Karpas-422 (cell line): ENCODE measurements at regions not wholly inside any gene's neighbourhood (a gene's known extent, or its start where the extent isn't known, plus 50 kb on each side); places are given as distances from the start of the nearest gene placed in this dataset.
"Not testable (repeated sequence)": the region's sequence is repeated elsewhere in the genome, so short reads cannot be mapped to it uniquely, and the experiment has no call there.

Experiments
- DNase-seq: peaks from one replicate; pipeline ENCODE4 v3.0.0-alpha.2; 2015
- H2AFZ ChIP-seq: fragments of 200-600 bp; sonication (generic); 2 replicates; pipeline ENCODE4 v1.6.1; 2014; ENCODE audit warnings: antibody characterized with exemption, low read length, mixed read lengths
- H3K27ac ChIP-seq: fragments of 200-600 bp; sonication (generic); 2 replicates; pipeline ENCODE4 v1.5.1; 2014; ENCODE audit warnings: mild to moderate bottlenecking, low read length, moderate library complexity
- H3K27me3 ChIP-seq: fragments of 200-600 bp; sonication (generic); 2 replicates; pipeline ENCODE4 v1.6.1; 2014; ENCODE audit warnings: low read length, mixed read lengths
- H3K36me3 ChIP-seq: fragments of 200-600 bp; sonication (generic); 2 replicates; pipeline ENCODE4 v1.6.1; 2014; ENCODE audit warnings: low read length, mixed read lengths; ENCODE audit not compliant: insufficient read depth
- H3K4me1 ChIP-seq: fragments of 200-600 bp; sonication (generic); 2 replicates; pipeline ENCODE4 v1.6.1; 2014; ENCODE audit warnings: mild to moderate bottlenecking, low read length, mixed read lengths
- H3K4me2 ChIP-seq: fragments of 200-600 bp; sonication (generic); 2 replicates; pipeline ENCODE4 v1.6.1; 2014; ENCODE audit warnings: low read length, low read depth, mild to moderate bottlenecking; ENCODE audit not compliant: poor library complexity, severe bottlenecking
- H3K4me3 ChIP-seq: fragments of 200-600 bp; sonication (generic); 2 replicates; pipeline ENCODE4 v1.5.1; 2014; ENCODE audit warnings: mild to moderate bottlenecking, antibody characterized with exemption, low read length, mixed read lengths
- H3K79me2 ChIP-seq: fragments of 200-600 bp; sonication (generic); 2 replicates; pipeline ENCODE4 v1.6.1; 2014; ENCODE audit warnings: mild to moderate bottlenecking, low read length, mixed read lengths
- H3K9ac ChIP-seq: fragments of 200-600 bp; sonication (generic); 2 replicates; pipeline ENCODE4 v1.6.0; 2014; ENCODE audit warnings: low read length
- H3K9me2 ChIP-seq: fragments of 200-600 bp; sonication (generic), shearing (Covaris generic); replicated peaks from 2 replicates; pipeline ENCODE4 v1.6.0; 2014; ENCODE audit warnings: mild to moderate bottlenecking, low read length, moderate library complexity; ENCODE audit not compliant: insufficient read depth
- H3K9me3 ChIP-seq: fragments of 300-700, 200-600 bp; sonication (generic); 2 replicates; pipeline ENCODE4 v1.6.1; 2014; ENCODE audit warnings: low read length, mixed read lengths
- H4K20me1 ChIP-seq: fragments of 200-600 bp; sonication (generic); 2 replicates; pipeline ENCODE4 v1.6.1; 2014; ENCODE audit warnings: mild to moderate bottlenecking, antibody characterized with exemption, low read length, low read depth; ENCODE audit not compliant: insufficient read depth

DNA sequence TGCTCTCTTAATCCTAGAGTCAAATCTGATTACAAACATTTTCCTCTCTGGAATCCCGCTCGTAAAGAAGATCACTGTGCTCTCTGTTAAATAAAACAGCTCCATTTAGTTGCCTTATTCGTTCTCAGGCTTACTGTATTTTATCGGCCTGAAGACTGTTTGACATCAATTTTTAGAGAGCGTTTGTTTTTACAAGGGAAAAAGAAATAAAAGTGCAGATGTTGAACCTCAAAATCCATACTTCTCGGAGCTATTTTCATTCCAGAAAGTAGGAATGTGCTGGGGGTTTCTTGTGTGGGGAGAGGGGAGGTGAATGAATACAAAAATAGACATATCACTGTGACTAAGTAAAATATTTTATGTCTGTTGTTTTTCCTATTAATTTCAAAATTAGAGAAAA lies 140.1 kb downstream of the ARRDC4 start:
- H3K4me1 ChIP-seq, H3K27me3 ChIP-seq, H3K79me2 ChIP-seq, H3K4me2 ChIP-seq, H3K9me2 ChIP-seq, H3K9me3 ChIP-seq, DNase-seq, H3K27ac ChIP-seq, H4K20me1 ChIP-seq, H3K36me3 ChIP-seq, H2AFZ ChIP-seq, H3K9ac ChIP-seq, H3K4me3 ChIP-seq: not testable (repeated sequence)

DNA sequence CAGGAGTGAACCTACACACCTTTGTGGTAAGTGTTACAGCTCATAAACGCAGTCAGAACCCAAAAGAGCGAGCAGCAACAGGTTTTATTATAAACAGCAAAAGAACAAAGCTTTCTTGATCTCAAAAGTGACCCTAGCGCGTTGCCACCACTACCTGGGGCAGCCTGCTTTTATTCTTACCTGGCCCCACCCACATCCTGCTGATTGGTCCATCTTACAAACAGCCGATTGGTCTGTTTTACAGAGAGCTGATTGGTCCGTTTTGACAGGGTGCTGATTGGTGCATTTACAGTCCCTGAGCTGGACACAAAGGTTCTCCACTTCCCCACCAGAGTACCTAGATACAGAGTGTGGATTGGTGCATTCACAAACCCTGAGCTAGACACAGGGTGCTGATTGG lies 143.1 kb downstream of the ARRDC4 start:
- H4K20me1 ChIP-seq: no peaks in the 10 kb centered on the region
- H3K27me3 ChIP-seq: no peaks in the 10 kb centered on the region
- no peaks in the 10 kb centered on the region; the same call in 1 of the 2 replicates for H3K36me3 ChIP-seq
- no peaks in the 10 kb centered on the region for H3K79me2 ChIP-seq
- H3K4me3 ChIP-seq: no peak overlapping the region
- no peak for DNase-seq
- no peak overlapping the region for H3K27ac ChIP-seq
- peaks cover 4% of the 10 kb centered on the region; the same call in 1 of the 2 replicates for H3K9me3 ChIP-seq
- H3K9ac ChIP-seq: no peak overlapping the region
- H3K9me2 ChIP-seq: no peaks in the 10 kb centered on the region
- no peak overlapping the region for H2AFZ ChIP-seq
- no peak overlapping the region for H3K4me2 ChIP-seq
- no peaks in the 10 kb centered on the region for H3K4me1 ChIP-seq

DNA sequence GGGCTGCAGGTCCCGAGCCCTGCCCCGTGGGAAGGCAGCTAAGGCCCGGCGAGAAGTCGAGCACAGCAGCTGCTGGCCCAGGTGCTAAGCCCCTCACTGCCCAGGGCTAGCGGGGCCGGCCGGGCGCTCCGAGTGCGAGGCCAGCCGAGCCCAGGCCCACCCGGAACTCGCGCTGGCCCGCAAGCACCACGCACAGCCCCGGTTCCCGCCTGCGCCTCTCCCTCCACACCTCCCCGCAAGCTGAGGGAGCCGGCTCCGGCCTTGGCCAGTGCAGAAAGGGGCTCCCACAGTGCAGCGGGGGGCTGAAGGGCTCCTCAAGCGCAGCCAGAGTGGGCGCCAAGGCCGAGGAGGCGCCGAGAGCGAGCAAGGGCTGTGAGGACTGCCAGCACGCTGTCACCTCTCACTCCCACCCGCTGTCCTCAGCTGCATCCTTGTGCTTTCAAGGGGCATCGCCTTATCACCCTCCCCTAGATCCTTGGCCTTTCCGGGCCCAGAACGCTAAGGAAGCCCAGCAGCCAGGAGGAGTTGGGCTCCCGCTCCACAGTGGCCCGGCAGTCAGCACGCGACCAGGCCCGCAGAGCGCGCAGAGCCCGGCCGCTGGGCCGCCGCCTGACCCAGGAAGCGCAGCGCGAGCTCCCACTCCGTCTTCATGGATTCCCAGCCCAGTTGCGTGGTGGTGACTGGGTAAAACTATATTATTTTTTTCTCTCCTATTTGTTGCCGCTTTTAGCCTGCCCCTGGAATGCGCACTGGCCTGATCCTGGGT lies 144.1 kb downstream of the ARRDC4 start:
- H4K20me1 ChIP-seq, H3K27me3 ChIP-seq, H3K36me3 ChIP-seq, H3K4me2 ChIP-seq, H3K9me3 ChIP-seq, DNase-seq, H3K27ac ChIP-seq, H3K79me2 ChIP-seq, H2AFZ ChIP-seq, H3K4me1 ChIP-seq, H3K9ac ChIP-seq, H3K9me2 ChIP-seq, H3K4me3 ChIP-seq: not testable (repeated sequence)

- H3K9me2 ChIP-seq, H3K27me3 ChIP-seq, H3K9me3 ChIP-seq, H3K4me1 ChIP-seq, H3K36me3 ChIP-seq, H3K9ac ChIP-seq, H3K27ac ChIP-seq, H3K79me2 ChIP-seq, H3K4me3 ChIP-seq, H2AFZ ChIP-seq, H4K20me1 ChIP-seq, H3K4me2 ChIP-seq, DNase-seq: not testable (repeated sequence)
Observed at GRCh38 chr15:98106615-98107194, 146.2 kb downstream of the ARRDC4 start.

DNA sequence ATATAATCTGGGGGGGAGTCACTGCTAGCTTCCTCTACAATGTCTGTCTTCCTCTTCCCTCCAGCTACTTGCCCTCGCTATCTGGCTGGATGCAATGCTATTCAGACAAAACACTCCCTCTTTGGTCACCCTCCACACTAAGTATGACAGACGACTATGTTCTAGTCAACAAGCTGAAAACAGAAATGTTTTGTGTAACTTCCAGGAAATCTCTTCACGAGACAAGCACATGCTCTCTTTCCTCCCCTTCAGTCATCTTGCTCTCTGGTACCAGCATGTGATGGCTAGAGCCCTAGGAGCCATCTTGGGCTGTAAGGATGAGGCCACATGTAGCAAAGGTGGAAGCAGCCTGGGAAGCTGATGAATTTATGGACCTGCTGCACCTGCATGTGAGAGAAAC lies 151.3 kb downstream of the ARRDC4 start:
- Histone ChIP-seq H3K4me3 (no peak overlapping the region), H3K27ac (no peak overlapping the region), H3K9me2 (no peaks in the 10 kb centered on the region), H3K36me3 (no peaks in the 10 kb centered on the region), H3K9me3 (peaks cover 17% of the 10 kb centered on the region), H3K79me2 (no peaks in the 10 kb centered on the region), H3K4me1 (no peaks in the 10 kb centered on the region), H3K4me2 (no peak overlapping the region), H3K27me3 (no peaks in the 10 kb centered on the region), H3K9ac (no peak overlapping the region), H4K20me1 (no peaks in the 10 kb centered on the region), H2AFZ (no peak overlapping the region)
- DNase-seq: no peak

- Histone ChIP-seq H3K9me3 (peaks cover 17% of the 10 kb centered on the region), H4K20me1 (no peaks in the 10 kb centered on the region), H3K27ac (no peak overlapping the region), H3K36me3 (no peaks in the 10 kb centered on the region), H3K4me1 (no peaks in the 10 kb centered on the region), H3K4me3 (no peak overlapping the region), H3K27me3 (no peaks in the 10 kb centered on the region), H2AFZ (no peak overlapping the region), H3K79me2 (no peaks in the 10 kb centered on the region), H3K4me2 (no peak overlapping the region), H3K9ac (no peak overlapping the region), H3K9me2 (no peaks in the 10 kb centered on the region)
- no peak for DNase-seq
Observed at GRCh38 chr15:98113327-98113726, 152.8 kb downstream of the ARRDC4 start.

GRCh38 chr15:98120561-98120960 lies 160.1 kb downstream of the ARRDC4 start:
- no peaks in the 10 kb centered on the region for H3K27me3 ChIP-seq
- no peaks in the 10 kb centered on the region for H4K20me1 ChIP-seq
- no peak overlapping the region for H3K4me2 ChIP-seq
- no peak overlapping the region for H3K27ac ChIP-seq
- DNase-seq: no peak
- no peak overlapping the region for H3K9ac ChIP-seq
- H3K4me1 ChIP-seq: no peaks in the 10 kb centered on the region
- H2AFZ ChIP-seq: no peak overlapping the region
- no peaks in the 10 kb centered on the region for H3K9me2 ChIP-seq
- H3K36me3 ChIP-seq: no peaks in the 10 kb centered on the region
- H3K79me2 ChIP-seq: no peaks in the 10 kb centered on the region
- 0 out of 2 replicates have a peak, but pooled peaks cover 5% of the 10 kb centered on the region for H3K9me3 ChIP-seq
- no peak overlapping the region for H3K4me3 ChIP-seq

DNA sequence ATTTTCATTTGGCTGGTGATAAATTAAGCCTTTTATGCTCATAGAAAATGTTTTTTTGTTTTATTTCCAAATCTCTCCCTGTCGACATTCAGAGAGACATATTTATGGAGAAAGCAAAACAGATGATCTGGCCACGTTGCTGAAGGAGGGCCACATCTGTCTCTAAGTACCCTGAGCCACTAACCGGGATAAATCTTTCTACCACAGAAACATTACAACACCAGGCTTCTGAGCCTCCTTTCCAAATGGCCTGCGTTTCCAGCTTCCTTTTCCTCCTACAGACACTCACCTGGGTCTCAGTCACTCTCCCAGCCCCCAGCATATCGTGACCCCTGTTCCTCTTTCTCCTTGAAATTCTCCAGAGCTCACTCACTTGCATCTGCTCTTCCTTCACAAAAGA lies 161.0 kb downstream of the ARRDC4 start:
- 0 out of 2 replicates have a peak, but pooled peaks cover 9% of the 10 kb centered on the region for H3K9me3 ChIP-seq
- H3K4me2 ChIP-seq: no peak overlapping the region
- H4K20me1 ChIP-seq: no peaks in the 10 kb centered on the region
- H3K9me2 ChIP-seq: no peaks in the 10 kb centered on the region
- no peak overlapping the region for H3K27ac ChIP-seq
- H3K79me2 ChIP-seq: no peaks in the 10 kb centered on the region
- H3K36me3 ChIP-seq: no peaks in the 10 kb centered on the region
- H2AFZ ChIP-seq: no peak overlapping the region
- no peaks in the 10 kb centered on the region for H3K4me1 ChIP-seq
- no peaks in the 10 kb centered on the region for H3K27me3 ChIP-seq
- H3K9ac ChIP-seq: no peak overlapping the region
- no peak for DNase-seq
- H3K4me3 ChIP-seq: no peak overlapping the region
